Stimulated activated memory B cell treated with anti-CD40 and anti-IgM and Interleukin-4, amounts not matched to agents 10 μg/mL and 1 μg/mL and 100 μg/mL, for 72 hours (primary cell): ENCODE measurements at regions not wholly inside any gene's neighbourhood (a gene's known extent, or its start where the extent isn't known, plus 50 kb on each side); places are given as distances from the start of the nearest gene placed in this dataset.
A peak's percentile ranks its signal among the peaks of the same experiment; 100 is the strongest.

Source experiments
- ATAC-seq: fragments of 150-1000 bp; cut with Tn5 transposase; 2 replicates; pipeline ENCODE4 v1.10.0; 2021
- H3K27ac Mint-ChIP-seq: one replicate; pipeline ENCODE4 v1.8.0; 2022; ENCODE audit warnings: mild to moderate bottlenecking, mixed read lengths
- H3K27me3 Mint-ChIP-seq: one replicate; pipeline ENCODE4 v1.8.0; 2022; ENCODE audit warnings: mixed read lengths
- H3K36me3 Mint-ChIP-seq: one replicate; pipeline ENCODE4 v1.8.0; 2022; ENCODE audit warnings: mixed read lengths
- H3K4me1 Mint-ChIP-seq: one replicate; pipeline ENCODE4 v1.8.0; 2022; ENCODE audit warnings: mixed read lengths
- H3K4me3 Mint-ChIP-seq: one replicate; pipeline ENCODE4 v1.8.0; 2022; ENCODE audit warnings: mild to moderate bottlenecking, moderate library complexity, mixed read lengths
- H3K9me3 Mint-ChIP-seq: one replicate; pipeline ENCODE4 v1.8.0; 2022; ENCODE audit warnings: mixed read lengths

GRCh38 chr12:118467641-118468305, 91.4 kb downstream of the SUDS3 start:
- Mint-ChIP-seq H3K4me1 (no peaks in the 10 kb centered on the region), H3K36me3 (no peaks in the 10 kb centered on the region), H3K9me3 (no peaks in the 10 kb centered on the region), H3K27ac (no peak overlapping the region), H3K4me3 (no peak overlapping the region), H3K27me3 (peaks cover 21% of the 10 kb centered on the region)
- ATAC-seq, result no peak

- Mint-ChIP-seq H3K27me3 (peaks cover 17% of the 10 kb centered on the region), H3K27ac (no peak overlapping the region), H3K36me3 (no peaks in the 10 kb centered on the region), H3K4me3 (no peak overlapping the region), H3K9me3 (no peaks in the 10 kb centered on the region), H3K4me1 (no peaks in the 10 kb centered on the region)
- no peak for ATAC-seq
Measured at GRCh38 chr12:118472940-118473339, 96.6 kb downstream of the SUDS3 start.

- no peaks in the 10 kb centered on the region for H3K9me3 Mint-ChIP-seq
- H3K27ac Mint-ChIP-seq, result no peak overlapping the region
- H3K4me1 Mint-ChIP-seq, result no peaks in the 10 kb centered on the region
- no peaks in the 10 kb centered on the region for H3K27me3 Mint-ChIP-seq
- no peak for ATAC-seq
- no peak overlapping the region for H3K4me3 Mint-ChIP-seq
- H3K36me3 Mint-ChIP-seq, result no peaks in the 10 kb centered on the region
Measured at GRCh38 chr12:118480235-118480634, 103.9 kb downstream of the SUDS3 start.

- H3K27me3 Mint-ChIP-seq, result peaks cover 17% of the 10 kb centered on the region
- no peaks in the 10 kb centered on the region for H3K4me1 Mint-ChIP-seq
- H3K27ac Mint-ChIP-seq, result no peak overlapping the region
- H3K36me3 Mint-ChIP-seq, result no peaks in the 10 kb centered on the region
- ATAC-seq, result no peak
- H3K4me3 Mint-ChIP-seq, result no peak overlapping the region
- peaks cover 3% of the 10 kb centered on the region for H3K9me3 Mint-ChIP-seq
Measured at GRCh38 chr12:118488034-118488433, 111.7 kb downstream of the SUDS3 start.

- Mint-ChIP-seq H3K27me3 (peaks cover 18% of the 10 kb centered on the region), H3K4me1 (no peaks in the 10 kb centered on the region), H3K36me3 (no peaks in the 10 kb centered on the region), H3K4me3 (no peak overlapping the region), H3K9me3 (no peaks in the 10 kb centered on the region), H3K27ac (no peak overlapping the region)
- ATAC-seq, result no peak
Measured at GRCh38 chr12:118493962-118494361, 117.6 kb downstream of the SUDS3 start.

GRCh38 chr12:118494776-118495175, 118.4 kb downstream of the SUDS3 start:
- ATAC-seq, result no peak
- Mint-ChIP-seq H3K27me3 (peaks cover 12% of the 10 kb centered on the region), H3K4me1 (no peaks in the 10 kb centered on the region), H3K4me3 (no peak overlapping the region), H3K9me3 (no peaks in the 10 kb centered on the region), H3K36me3 (no peaks in the 10 kb centered on the region), H3K27ac (no peak overlapping the region)

GRCh38 chr12:118495296-118495695, 118.9 kb downstream of the SUDS3 start:
- Mint-ChIP-seq H3K4me1 (no peaks in the 10 kb centered on the region), H3K4me3 (no peak overlapping the region), H3K36me3 (no peaks in the 10 kb centered on the region), H3K27ac (no peak overlapping the region), H3K9me3 (no peaks in the 10 kb centered on the region), H3K27me3 (peaks cover 12% of the 10 kb centered on the region)
- ATAC-seq, result no peak

- H3K27ac Mint-ChIP-seq, result no peak overlapping the region
- H3K9me3 Mint-ChIP-seq, result no peaks in the 10 kb centered on the region
- peaks cover 12% of the 10 kb centered on the region for H3K27me3 Mint-ChIP-seq
- ATAC-seq, result no peak
- no peak overlapping the region for H3K4me3 Mint-ChIP-seq
- no peaks in the 10 kb centered on the region for H3K36me3 Mint-ChIP-seq
- H3K4me1 Mint-ChIP-seq, result no peaks in the 10 kb centered on the region
Measured at GRCh38 chr12:118498171-118498570, 121.8 kb downstream of the SUDS3 start.

GRCh38 chr12:118500299-118500698, 123.9 kb downstream of the SUDS3 start:
- H3K27ac Mint-ChIP-seq, result no peak overlapping the region
- H3K36me3 Mint-ChIP-seq, result no peaks in the 10 kb centered on the region
- no peak overlapping the region for H3K4me3 Mint-ChIP-seq
- peak; percentile 25 for ATAC-seq
- no peaks in the 10 kb centered on the region for H3K4me1 Mint-ChIP-seq
- no peaks in the 10 kb centered on the region for H3K9me3 Mint-ChIP-seq
- H3K27me3 Mint-ChIP-seq, result peaks cover 12% of the 10 kb centered on the region

- Mint-ChIP-seq H3K27ac (no peak overlapping the region), H3K4me1 (no peaks in the 10 kb centered on the region), H3K9me3 (no peaks in the 10 kb centered on the region), H3K27me3 (peaks cover 12% of the 10 kb centered on the region), H3K36me3 (no peaks in the 10 kb centered on the region), H3K4me3 (no peak overlapping the region)
- no peak for ATAC-seq
Measured at GRCh38 chr12:118501489-118501888, 125.1 kb downstream of the SUDS3 start.

- H3K9me3 Mint-ChIP-seq, result no peaks in the 10 kb centered on the region
- H3K27me3 Mint-ChIP-seq, result peaks cover 5% of the 10 kb centered on the region
- no peak overlapping the region for H3K4me3 Mint-ChIP-seq
- no peak for ATAC-seq
- no peak overlapping the region for H3K27ac Mint-ChIP-seq
- no peaks in the 10 kb centered on the region for H3K36me3 Mint-ChIP-seq
- H3K4me1 Mint-ChIP-seq, result no peaks in the 10 kb centered on the region
Measured at GRCh38 chr12:118503476-118503875, 127.1 kb downstream of the SUDS3 start.

- Mint-ChIP-seq H3K4me1 (no peaks in the 10 kb centered on the region), H3K36me3 (no peaks in the 10 kb centered on the region), H3K9me3 (peaks cover 12% of the 10 kb centered on the region), H3K27me3 (peaks cover 11% of the 10 kb centered on the region), H3K27ac (no peak overlapping the region), H3K4me3 (no peak overlapping the region)
- no peak for ATAC-seq
Measured at GRCh38 chr12:118512669-118513068, 136.3 kb downstream of the SUDS3 start.

GRCh38 chr12:118513611-118514010, 137.3 kb downstream of the SUDS3 start:
- H3K27ac Mint-ChIP-seq, result no peak overlapping the region

GRCh38 chr12:118514297-118514696, 137.9 kb downstream of the SUDS3 start:
- no peaks in the 10 kb centered on the region for H3K4me1 Mint-ChIP-seq
- H3K4me3 Mint-ChIP-seq, result no peak overlapping the region
- H3K9me3 Mint-ChIP-seq, result peaks cover 15% of the 10 kb centered on the region
- no peak for ATAC-seq
- H3K36me3 Mint-ChIP-seq, result no peaks in the 10 kb centered on the region
- H3K27ac Mint-ChIP-seq, result no peak overlapping the region
- H3K27me3 Mint-ChIP-seq, result no peaks in the 10 kb centered on the region

More at GRCh38 chr12:118513611-118514010, 137.3 kb downstream of the SUDS3 start:
- ATAC-seq, result no peak
- Mint-ChIP-seq H3K4me1 (no peaks in the 10 kb centered on the region), H3K36me3 (no peaks in the 10 kb centered on the region), H3K9me3 (peaks cover 12% of the 10 kb centered on the region), H3K4me3 (no peak overlapping the region), H3K27me3 (peaks cover 5% of the 10 kb centered on the region)

- no peaks in the 10 kb centered on the region for H3K4me1 Mint-ChIP-seq
- no peak overlapping the region for H3K27ac Mint-ChIP-seq
- H3K36me3 Mint-ChIP-seq, result no peaks in the 10 kb centered on the region
- ATAC-seq, result no peak
- no peak overlapping the region for H3K4me3 Mint-ChIP-seq
- H3K9me3 Mint-ChIP-seq, result peaks cover 10% of the 10 kb centered on the region
- no peaks in the 10 kb centered on the region for H3K27me3 Mint-ChIP-seq
Measured at GRCh38 chr12:118520214-118521035, 144.1 kb downstream of the SUDS3 start.

GRCh38 chr12:118521036-118521370, 144.6 kb downstream of the SUDS3 start:
- Mint-ChIP-seq H3K36me3 (no peaks in the 10 kb centered on the region), H3K9me3 (peaks cover 10% of the 10 kb centered on the region), H3K4me3 (no peak overlapping the region), H3K27me3 (no peaks in the 10 kb centered on the region), H3K27ac (no peak overlapping the region), H3K4me1 (no peaks in the 10 kb centered on the region)
- ATAC-seq, result no peak
